Liver (tissue), 8 donors: ENCODE measurements at regions not wholly inside any gene's neighbourhood (a gene's known extent, or its start where the extent isn't known, plus 50 kb on each side); places are given as distances from the start of the nearest gene placed in this dataset.
A peak's percentile ranks its signal among the peaks of the same experiment; 100 is the strongest.
"Not testable (repeated sequence)": the region's sequence is repeated elsewhere in the genome, so short reads cannot be mapped to it uniquely, and the experiment has no call there.

Experiments used
- DNase-seq: peaks from one replicate; pipeline ENCODE4 v3.0.0-alpha.2; 2017; ENCODE audit warnings: low spot score
- H3K27ac ChIP-seq, 2 donors: one replicate each; pipeline ENCODE4 v1.7.0; 2013; ENCODE audit warnings: inconsistent platforms in 2 of 2, low read length in 2 of 2, control low read depth in 1 of 2, low read depth in 1 of 2, mild to moderate bottlenecking in 1 of 2
- H3K27me3 ChIP-seq, 4 donors: one replicate each; pipeline versions ENCODE4 v1.6.1 to v1.7.0; 2013; ENCODE audit warnings: low read length in 3 of 4, inconsistent platforms in 1 of 4, mild to moderate bottlenecking in 1 of 4, moderate library complexity in 1 of 4; ENCODE audit not compliant: control insufficient read depth in 4 of 4, insufficient read depth in 4 of 4
- H3K36me3 ChIP-seq, 4 donors: one replicate each; pipeline versions ENCODE4 v1.6.1 to v1.7.0; 2013; ENCODE audit warnings: low read length in 3 of 4, mild to moderate bottlenecking in 3 of 4, low read depth in 1 of 4, moderate library complexity in 1 of 4; ENCODE audit not compliant: control insufficient read depth in 4 of 4, insufficient read depth in 3 of 4
- H3K4me1 ChIP-seq, 4 donors: one replicate each; pipeline versions ENCODE4 v1.6.1 to v1.7.0; 2013; ENCODE audit warnings: low read length in 3 of 4, mild to moderate bottlenecking in 3 of 4, moderate library complexity in 1 of 4; ENCODE audit not compliant: control insufficient read depth in 4 of 4, insufficient read depth in 4 of 4
- H3K4me3 ChIP-seq, 3 donors: one replicate each; pipeline versions ENCODE4 v1.6.1 to v1.7.0; 2013; ENCODE audit warnings: low read length in 3 of 3, control low read depth in 1 of 3, low read depth in 1 of 3, mild to moderate bottlenecking in 1 of 3
- H3K9ac ChIP-seq, 2 donors: one replicate each; pipeline ENCODE4 v1.7.0; 2013; ENCODE audit warnings: low read length in 2 of 2, mild to moderate bottlenecking in 2 of 2, moderate library complexity in 2 of 2, control low read depth in 1 of 2, low read depth in 1 of 2
- H3K9me3 ChIP-seq, 4 donors: one replicate each; pipeline versions ENCODE4 v1.6.1 to v1.7.0; 2013; ENCODE audit warnings: low read length in 3 of 4; ENCODE audit not compliant: control insufficient read depth in 4 of 4
- ATF3 ChIP-seq: IDR thresholded peaks from 2 replicates; pipeline ENCODE4 v1.6.1; 2016; ENCODE audit warnings: antibody characterized with exemption
- EGR1 ChIP-seq, 2 donors: IDR thresholded peaks; 2 replicates each; pipeline ENCODE4 v1.6.1; 2016 to 2018; ENCODE audit warnings: antibody characterized with exemption in 2 of 2, low read depth in 2 of 2
- FOXA1 ChIP-seq: IDR thresholded peaks from 2 replicates; pipeline ENCODE4 v1.6.1; 2016; ENCODE audit warnings: antibody characterized with exemption
- FOXA2 ChIP-seq: IDR thresholded peaks from 2 replicates; pipeline ENCODE4 v1.6.1; 2016; ENCODE audit warnings: antibody characterized with exemption
- GABPA ChIP-seq, 2 donors: IDR thresholded peaks in 1 of 2; conservative IDR thresholded peaks in 1 of 2; 2 replicates each; pipeline ENCODE4 v1.6.1; 2016; ENCODE audit warnings: antibody characterized with exemption in 2 of 2, mild to moderate bottlenecking in 1 of 2, moderate library complexity in 1 of 2
- HNF4A ChIP-seq, 2 donors: conservative IDR thresholded peaks; 2 replicates each; pipeline ENCODE4 v1.6.1; 2016; ENCODE audit warnings: antibody characterized with exemption in 2 of 2, mild to moderate bottlenecking in 2 of 2
- HNF4G ChIP-seq: IDR thresholded peaks from 2 replicates; pipeline ENCODE4 v1.6.1; 2016; ENCODE audit warnings: antibody characterized with exemption
- JUND ChIP-seq, 2 donors: IDR thresholded peaks; 2 replicates each; pipeline ENCODE4 v1.6.1; 2016; ENCODE audit warnings: antibody characterized with exemption in 2 of 2
- MAX ChIP-seq: IDR thresholded peaks from 2 replicates; pipeline ENCODE4 v1.6.1; 2016; ENCODE audit warnings: antibody characterized with exemption
- NR2F2 ChIP-seq: IDR thresholded peaks from 2 replicates; pipeline ENCODE4 v1.6.1; 2016; ENCODE audit warnings: antibody characterized with exemption
- RAD21 ChIP-seq, 2 donors: IDR thresholded peaks; 2 replicates each; pipeline ENCODE4 v1.6.1; 2016; ENCODE audit warnings: antibody characterized with exemption in 2 of 2, mild to moderate bottlenecking in 2 of 2
- RXRA ChIP-seq, 2 donors: IDR thresholded peaks; 2 replicates each; pipeline ENCODE4 v1.6.1; 2017 to 2018; ENCODE audit warnings: antibody characterized with exemption in 2 of 2, mild to moderate bottlenecking in 1 of 2
- SP1 ChIP-seq: IDR thresholded peaks from 2 replicates; pipeline ENCODE4 v1.6.1; 2018; ENCODE audit warnings: antibody characterized with exemption, mild to moderate bottlenecking
- TAF1 ChIP-seq: conservative IDR thresholded peaks from 2 replicates; pipeline ENCODE4 v1.6.1; 2016; ENCODE audit warnings: antibody characterized with exemption, mild to moderate bottlenecking
- WGBS: extraction: QIAGEN DNeasy Blood & Tissue Kit; methylation state at CpG from one replicate; pipeline ENCODE4 v1.1.7; 2013; 5-methylcytosine and 5-hydroxymethylcytosine counted together
- TF ChIP-seq, protein P1 (sequence below): IDR thresholded peaks from 2 replicates; pipeline ENCODE4 v1.6.1; 2016; ENCODE audit warnings: antibody characterized with exemption
- TF ChIP-seq, protein P2 (sequence below): fragments of 150-350 bp; IDR thresholded peaks from 2 replicates; pipeline ENCODE4 v1.5.1; 2017; ENCODE audit warnings: improper control_type of control experiment, low read depth, low read length; ENCODE audit not compliant: missing input control
- TF ChIP-seq, protein P3 (sequence below): IDR thresholded peaks from 2 replicates; pipeline ENCODE4 v1.6.1; 2016; ENCODE audit warnings: antibody characterized with exemption, mild to moderate bottlenecking
- donor health status: healthy.
- donor health status: healthy.
- donor health status: healthy.
- donor health status: healthy.
- donor health status: healthy.

DNA sequence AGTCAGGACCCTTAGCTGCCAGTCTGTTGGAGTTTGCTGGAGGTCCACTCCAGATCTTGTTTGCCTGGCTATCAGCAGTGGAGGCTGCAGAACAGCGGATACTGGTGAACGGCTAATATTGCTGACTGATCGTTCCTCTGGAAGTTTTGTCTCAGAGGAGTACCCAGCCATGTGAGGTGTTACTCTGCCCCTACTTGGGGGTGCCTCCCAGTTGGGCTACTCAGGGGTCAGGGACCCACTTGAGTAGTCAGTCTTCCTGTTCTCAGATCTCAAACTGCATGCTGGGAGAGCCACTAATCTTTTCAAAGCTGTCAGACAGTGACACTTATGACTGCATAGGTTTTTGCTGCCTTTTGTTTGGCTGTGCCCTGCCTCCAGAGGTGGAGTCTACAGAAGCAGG lies 160.5 kb downstream of the OR4A47 start:
- H3K9me3 ChIP-seq = peaks cover 0 to 12% (median 4%) of the 10 kb centered on the region in 4 donors
- H3K4me1 ChIP-seq, H3K36me3 ChIP-seq, H3K27me3 ChIP-seq, H3K9ac ChIP-seq, H3K4me3 ChIP-seq, DNase-seq, H3K27ac ChIP-seq: not testable (repeated sequence)
- 95% methylated on average over 3 of the region's 3 CpGs for WGBS

- 79% methylated on average over 1 of the region's 1 CpG for WGBS
- Histone ChIP-seq H3K36me3 (no peaks in the 10 kb centered on the region), H3K4me3 (no peak overlapping the region), H3K27ac (no peak overlapping the region), H3K9ac (no peak overlapping the region), H3K4me1 (no peaks in the 10 kb centered on the region), H3K27me3 (no peaks in the 10 kb centered on the region), H3K9me3 (peaks cover 4 to 35% (median 12%) of the 10 kb centered on the region in 4 donors)
- no peak for DNase-seq
- no peak for TF ChIP-seq NR2F2
- TF ChIP-seq, protein P1, sequence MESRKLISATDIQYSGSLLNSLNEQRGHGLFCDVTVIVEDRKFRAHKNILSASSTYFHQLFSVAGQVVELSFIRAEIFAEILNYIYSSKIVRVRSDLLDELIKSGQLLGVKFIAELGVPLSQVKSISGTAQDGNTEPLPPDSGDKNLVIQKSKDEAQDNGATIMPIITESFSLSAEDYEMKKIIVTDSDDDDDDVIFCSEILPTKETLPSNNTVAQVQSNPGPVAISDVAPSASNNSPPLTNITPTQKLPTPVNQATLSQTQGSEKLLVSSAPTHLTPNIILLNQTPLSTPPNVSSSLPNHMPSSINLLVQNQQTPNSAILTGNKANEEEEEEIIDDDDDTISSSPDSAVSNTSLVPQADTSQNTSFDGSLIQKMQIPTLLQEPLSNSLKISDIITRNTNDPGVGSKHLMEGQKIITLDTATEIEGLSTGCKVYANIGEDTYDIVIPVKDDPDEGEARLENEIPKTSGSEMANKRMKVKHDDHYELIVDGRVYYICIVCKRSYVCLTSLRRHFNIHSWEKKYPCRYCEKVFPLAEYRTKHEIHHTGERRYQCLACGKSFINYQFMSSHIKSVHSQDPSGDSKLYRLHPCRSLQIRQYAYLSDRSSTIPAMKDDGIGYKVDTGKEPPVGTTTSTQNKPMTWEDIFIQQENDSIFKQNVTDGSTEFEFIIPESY = no peak
Observed at GRCh38 chr11:48669146-48669545, 180.6 kb downstream of the OR4A47 start.

- peak overlapping the region in 2 of 3 donors; percentile 11 to 41 for H3K4me3 ChIP-seq
- H3K36me3 ChIP-seq = no peaks in the 10 kb centered on the region
- 85% methylated on average over 3 of the region's 3 CpGs for WGBS
- H3K9me3 ChIP-seq = peaks cover 4 to 48% (median 8%) of the 10 kb centered on the region in 4 donors
- DNase-seq = no peak
- H3K4me1 ChIP-seq = no peaks in the 10 kb centered on the region
- H3K27me3 ChIP-seq = no peaks in the 10 kb centered on the region
- TF ChIP-seq HNF4A (conservative IDR thresholded peaks at IDR 0.05) = no peak
- TF ChIP-seq, protein P2, sequence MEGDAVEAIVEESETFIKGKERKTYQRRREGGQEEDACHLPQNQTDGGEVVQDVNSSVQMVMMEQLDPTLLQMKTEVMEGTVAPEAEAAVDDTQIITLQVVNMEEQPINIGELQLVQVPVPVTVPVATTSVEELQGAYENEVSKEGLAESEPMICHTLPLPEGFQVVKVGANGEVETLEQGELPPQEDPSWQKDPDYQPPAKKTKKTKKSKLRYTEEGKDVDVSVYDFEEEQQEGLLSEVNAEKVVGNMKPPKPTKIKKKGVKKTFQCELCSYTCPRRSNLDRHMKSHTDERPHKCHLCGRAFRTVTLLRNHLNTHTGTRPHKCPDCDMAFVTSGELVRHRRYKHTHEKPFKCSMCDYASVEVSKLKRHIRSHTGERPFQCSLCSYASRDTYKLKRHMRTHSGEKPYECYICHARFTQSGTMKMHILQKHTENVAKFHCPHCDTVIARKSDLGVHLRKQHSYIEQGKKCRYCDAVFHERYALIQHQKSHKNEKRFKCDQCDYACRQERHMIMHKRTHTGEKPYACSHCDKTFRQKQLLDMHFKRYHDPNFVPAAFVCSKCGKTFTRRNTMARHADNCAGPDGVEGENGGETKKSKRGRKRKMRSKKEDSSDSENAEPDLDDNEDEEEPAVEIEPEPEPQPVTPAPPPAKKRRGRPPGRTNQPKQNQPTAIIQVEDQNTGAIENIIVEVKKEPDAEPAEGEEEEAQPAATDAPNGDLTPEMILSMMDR = no peak
- TF ChIP-seq RAD21 (IDR thresholded peaks at IDR 0.05) = no peak
- TF ChIP-seq, protein P3, sequence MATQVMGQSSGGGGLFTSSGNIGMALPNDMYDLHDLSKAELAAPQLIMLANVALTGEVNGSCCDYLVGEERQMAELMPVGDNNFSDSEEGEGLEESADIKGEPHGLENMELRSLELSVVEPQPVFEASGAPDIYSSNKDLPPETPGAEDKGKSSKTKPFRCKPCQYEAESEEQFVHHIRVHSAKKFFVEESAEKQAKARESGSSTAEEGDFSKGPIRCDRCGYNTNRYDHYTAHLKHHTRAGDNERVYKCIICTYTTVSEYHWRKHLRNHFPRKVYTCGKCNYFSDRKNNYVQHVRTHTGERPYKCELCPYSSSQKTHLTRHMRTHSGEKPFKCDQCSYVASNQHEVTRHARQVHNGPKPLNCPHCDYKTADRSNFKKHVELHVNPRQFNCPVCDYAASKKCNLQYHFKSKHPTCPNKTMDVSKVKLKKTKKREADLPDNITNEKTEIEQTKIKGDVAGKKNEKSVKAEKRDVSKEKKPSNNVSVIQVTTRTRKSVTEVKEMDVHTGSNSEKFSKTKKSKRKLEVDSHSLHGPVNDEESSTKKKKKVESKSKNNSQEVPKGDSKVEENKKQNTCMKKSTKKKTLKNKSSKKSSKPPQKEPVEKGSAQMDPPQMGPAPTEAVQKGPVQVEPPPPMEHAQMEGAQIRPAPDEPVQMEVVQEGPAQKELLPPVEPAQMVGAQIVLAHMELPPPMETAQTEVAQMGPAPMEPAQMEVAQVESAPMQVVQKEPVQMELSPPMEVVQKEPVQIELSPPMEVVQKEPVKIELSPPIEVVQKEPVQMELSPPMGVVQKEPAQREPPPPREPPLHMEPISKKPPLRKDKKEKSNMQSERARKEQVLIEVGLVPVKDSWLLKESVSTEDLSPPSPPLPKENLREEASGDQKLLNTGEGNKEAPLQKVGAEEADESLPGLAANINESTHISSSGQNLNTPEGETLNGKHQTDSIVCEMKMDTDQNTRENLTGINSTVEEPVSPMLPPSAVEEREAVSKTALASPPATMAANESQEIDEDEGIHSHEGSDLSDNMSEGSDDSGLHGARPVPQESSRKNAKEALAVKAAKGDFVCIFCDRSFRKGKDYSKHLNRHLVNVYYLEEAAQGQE = no peak
- TF ChIP-seq HNF4G = no peak
- TF ChIP-seq SP1 = no peak
- TF ChIP-seq JUND (IDR thresholded peaks at IDR 0.05) = no peak
- no peak for TF ChIP-seq MAX
- no peak for TF ChIP-seq FOXA1
- TF ChIP-seq RXRA (IDR thresholded peaks at IDR 0.05) = no peak
- TF ChIP-seq EGR1 (IDR thresholded peaks at IDR 0.05; ENCODE audit: low read depth in 2 of 2) = no peak
- no peak for TF ChIP-seq GABPA (IDR thresholded peaks at IDR 0.05 in 1 of 2, conservative IDR thresholded peaks at IDR 0.05 in 1 of 2)
- TF ChIP-seq FOXA2 = no peak
- no peak for TF ChIP-seq NR2F2
- TF ChIP-seq ATF3 = no peak
- TF ChIP-seq, protein P1 = no peak
- no peak for TF ChIP-seq TAF1
- no peak overlapping the region for H3K27ac ChIP-seq
- no peak overlapping the region for H3K9ac ChIP-seq
Observed at GRCh38 chr11:48675945-48676344, 187.4 kb downstream of the OR4A47 start.
